ENCODE measurements at regions not wholly inside any gene's neighbourhood (a gene's known extent, or its start where the extent isn't known, plus 50 kb on each side); places are given as distances from the start of the nearest gene placed in this dataset.

DNA sequence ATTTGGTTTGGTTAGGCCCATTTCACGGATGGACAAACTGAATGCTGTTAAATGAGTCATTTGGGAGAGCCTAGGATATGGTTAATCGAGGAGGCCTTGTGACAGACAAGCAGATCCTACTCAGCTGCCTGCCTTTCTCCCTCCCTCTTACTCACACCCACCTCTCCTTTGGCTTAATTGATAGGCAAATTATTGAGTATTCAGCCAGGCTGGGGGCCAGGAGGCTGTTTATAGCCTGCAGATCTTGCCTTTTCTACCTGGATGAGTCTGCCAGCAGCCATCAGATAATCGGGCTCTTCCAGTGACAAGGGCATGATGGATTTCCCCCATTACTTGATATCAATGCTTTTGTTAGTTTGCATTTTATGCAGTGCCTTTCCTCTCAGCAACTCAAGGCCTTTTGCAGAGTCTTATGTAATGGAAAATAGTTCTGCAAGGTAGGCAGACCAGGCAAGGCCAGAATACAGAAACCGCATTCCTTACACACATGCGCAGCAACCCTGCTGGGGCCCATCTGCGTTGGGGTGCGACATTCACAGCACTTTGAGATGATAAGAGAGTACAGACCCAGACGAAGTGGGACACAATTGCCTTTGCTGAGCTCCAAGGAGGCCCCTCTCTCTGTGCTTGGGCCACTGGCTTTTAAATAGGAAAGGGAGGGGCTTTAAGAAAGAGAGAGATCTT, 96.2 kb upstream of the ATP6AP2 start:
- no peak overlapping the region for H2BK5ac ChIP-seq (ENCODE audit: low read length)
- H2BK15ac ChIP-seq (replicated peaks; ENCODE audit: low read depth) = no peak overlapping the region
- H3K27me3 ChIP-seq (ENCODE audit: insufficient read depth, low read length, poor library complexity) = no peaks in the 10 kb centered on the region
- H3K36me3 ChIP-seq (ENCODE audit: control insufficient read depth, insufficient read depth, low read length) = no peaks in the 10 kb centered on the region
- no peak overlapping the region for H4K8ac ChIP-seq (ENCODE audit: low read depth, low read length)
- H3K4me3 ChIP-seq (ENCODE audit: low read length) = no peak overlapping the region
- no peaks in the 10 kb centered on the region for H3K79me2 ChIP-seq (ENCODE audit: control insufficient read depth, insufficient read depth, low read length)
- H2BK120ac ChIP-seq (ENCODE audit: low read depth, low read length) = no peak overlapping the region
- no peaks in the 10 kb centered on the region for H3K79me1 ChIP-seq (ENCODE audit: low read length)
- H2AK5ac ChIP-seq (ENCODE audit: low read length) = no peak overlapping the region
- DNase-seq = peak; percentile 50
- H4K5ac ChIP-seq (ENCODE audit: low read length) = no peak overlapping the region
- H3K27ac ChIP-seq (ENCODE audit: low read depth, low read length) = no peak overlapping the region
- H3K23ac ChIP-seq (ENCODE audit: low read length) = no peak overlapping the region
- H3K56ac ChIP-seq (ENCODE audit: low read length) = no peak overlapping the region
- no CpG with 5 or more reads among the region's 8 CpGs for WGBS (ENCODE audit: extremely low coverage, insufficient coverage, low lambda C conversion rate)
- H3K4me1 ChIP-seq (ENCODE audit: control insufficient read depth, low read depth, low read length) = no peaks in the 10 kb centered on the region
- H3K4ac ChIP-seq (ENCODE audit: low read depth, low read length) = no peak overlapping the region
- no peak overlapping the region for H3K4me2 ChIP-seq (ENCODE audit: low read length)
- no peak overlapping the region for H3K9ac ChIP-seq (ENCODE audit: low read length)
- H3K18ac ChIP-seq (ENCODE audit: low read length) = no peak overlapping the region

DNA sequence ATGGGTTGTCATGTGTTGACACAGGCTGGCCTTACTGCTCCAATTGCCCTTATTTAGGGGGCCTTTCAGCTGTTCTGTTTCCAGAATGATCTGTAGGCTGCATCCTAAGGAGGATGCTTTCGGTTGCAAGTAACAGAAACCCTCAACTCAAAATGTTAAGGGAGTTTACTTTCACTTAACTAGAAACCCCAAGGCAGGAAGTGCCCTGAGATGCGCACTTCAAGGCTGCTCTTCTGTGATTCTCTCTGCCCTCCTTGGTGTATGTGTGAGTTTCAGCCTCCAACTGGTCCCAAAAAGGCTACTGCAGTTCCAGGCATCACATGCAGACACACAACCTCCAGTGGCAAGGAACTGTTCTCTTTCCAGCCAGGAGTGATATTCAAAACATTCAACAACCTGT, 97.3 kb upstream of the ATP6AP2 start:
- H3K79me1 ChIP-seq (ENCODE audit: low read length) = no peaks in the 10 kb centered on the region
- no peak overlapping the region for H3K27ac ChIP-seq (ENCODE audit: low read depth, low read length)
- no peak overlapping the region for H2BK5ac ChIP-seq (ENCODE audit: low read length)
- no peak overlapping the region for H3K56ac ChIP-seq (ENCODE audit: low read length)
- no peaks in the 10 kb centered on the region for H3K4me1 ChIP-seq (ENCODE audit: control insufficient read depth, low read depth, low read length)
- no peak overlapping the region for H2BK120ac ChIP-seq (ENCODE audit: low read depth, low read length)
- no peak overlapping the region for H3K23ac ChIP-seq (ENCODE audit: low read length)
- no peak overlapping the region for H3K9ac ChIP-seq (ENCODE audit: low read length)
- no peak overlapping the region for H3K4me2 ChIP-seq (ENCODE audit: low read length)
- no peak overlapping the region for H2AK5ac ChIP-seq (ENCODE audit: low read length)
- no CpG with 5 or more reads among the region's 2 CpGs for WGBS (ENCODE audit: extremely low coverage, insufficient coverage, low lambda C conversion rate)
- H4K8ac ChIP-seq (ENCODE audit: low read depth, low read length) = no peak overlapping the region
- no peaks in the 10 kb centered on the region for H3K27me3 ChIP-seq (ENCODE audit: insufficient read depth, low read length, poor library complexity)
- H3K4me3 ChIP-seq (ENCODE audit: low read length) = no peak overlapping the region
- H3K79me2 ChIP-seq (ENCODE audit: control insufficient read depth, insufficient read depth, low read length) = no peaks in the 10 kb centered on the region
- no peak overlapping the region for H4K5ac ChIP-seq (ENCODE audit: low read length)
- no peak overlapping the region for H3K4ac ChIP-seq (ENCODE audit: low read depth, low read length)
- no peak overlapping the region for H3K18ac ChIP-seq (ENCODE audit: low read length)
- H2BK15ac ChIP-seq (replicated peaks; ENCODE audit: low read depth) = no peak overlapping the region
- DNase-seq = no peak
- no peaks in the 10 kb centered on the region for H3K36me3 ChIP-seq (ENCODE audit: control insufficient read depth, insufficient read depth, low read length)

DNA sequence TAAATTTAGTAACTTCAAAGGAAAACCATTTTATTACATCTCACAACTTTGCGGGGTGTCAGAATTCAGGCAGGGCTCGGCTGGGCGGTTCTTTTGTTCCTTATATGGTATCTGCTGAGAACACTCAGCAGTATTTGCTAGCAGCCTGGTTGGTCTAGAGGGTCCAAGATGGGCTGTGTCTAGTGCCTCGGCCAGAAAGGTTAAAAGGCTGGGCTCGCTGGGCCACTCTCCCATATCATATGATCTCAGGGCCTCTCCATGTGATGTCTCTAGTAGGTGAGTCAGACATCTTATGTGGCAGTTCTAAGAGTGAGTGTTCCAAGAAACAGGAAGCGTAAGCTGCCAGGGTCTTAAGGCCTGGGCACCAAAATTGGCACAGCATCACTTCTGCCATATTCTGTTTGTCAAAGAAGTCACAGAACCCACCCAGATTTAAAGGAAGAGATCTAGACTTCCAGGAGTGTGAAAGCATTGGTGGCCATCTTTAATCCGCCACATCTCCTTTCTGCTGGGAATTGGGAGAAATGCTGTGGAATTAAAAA, 100.9 kb upstream of the ATP6AP2 start:
- Histone ChIP-seq H4K8ac (ENCODE audit: low read depth, low read length) (no peak overlapping the region), H3K4me3 (ENCODE audit: low read length) (no peak overlapping the region), H3K36me3 (ENCODE audit: control insufficient read depth, insufficient read depth, low read length) (no peaks in the 10 kb centered on the region), H3K4ac (ENCODE audit: low read depth, low read length) (no peak overlapping the region), H2BK120ac (ENCODE audit: low read depth, low read length) (no peak overlapping the region), H2BK15ac (replicated peaks; ENCODE audit: low read depth) (no peak overlapping the region), H3K23ac (ENCODE audit: low read length) (no peak overlapping the region), H3K79me2 (ENCODE audit: control insufficient read depth, insufficient read depth, low read length) (no peaks in the 10 kb centered on the region), H3K79me1 (ENCODE audit: low read length) (no peaks in the 10 kb centered on the region), H3K27ac (ENCODE audit: low read depth, low read length) (no peak overlapping the region), H3K18ac (ENCODE audit: low read length) (no peak overlapping the region), H2AK5ac (ENCODE audit: low read length) (no peak overlapping the region), H3K4me1 (ENCODE audit: control insufficient read depth, low read depth, low read length) (peaks cover 2% of the 10 kb centered on the region), H3K27me3 (ENCODE audit: insufficient read depth, low read length, poor library complexity) (no peaks in the 10 kb centered on the region), H2BK5ac (ENCODE audit: low read length) (no peak overlapping the region), H3K4me2 (ENCODE audit: low read length) (no peak overlapping the region), H3K9ac (ENCODE audit: low read length) (no peak overlapping the region), H3K56ac (ENCODE audit: low read length) (no peak overlapping the region), H4K5ac (ENCODE audit: low read length) (no peak overlapping the region)
- no CpG with 5 or more reads among the region's 7 CpGs for WGBS (ENCODE audit: extremely low coverage, insufficient coverage, low lambda C conversion rate)
- DNase-seq = no peak

DNA sequence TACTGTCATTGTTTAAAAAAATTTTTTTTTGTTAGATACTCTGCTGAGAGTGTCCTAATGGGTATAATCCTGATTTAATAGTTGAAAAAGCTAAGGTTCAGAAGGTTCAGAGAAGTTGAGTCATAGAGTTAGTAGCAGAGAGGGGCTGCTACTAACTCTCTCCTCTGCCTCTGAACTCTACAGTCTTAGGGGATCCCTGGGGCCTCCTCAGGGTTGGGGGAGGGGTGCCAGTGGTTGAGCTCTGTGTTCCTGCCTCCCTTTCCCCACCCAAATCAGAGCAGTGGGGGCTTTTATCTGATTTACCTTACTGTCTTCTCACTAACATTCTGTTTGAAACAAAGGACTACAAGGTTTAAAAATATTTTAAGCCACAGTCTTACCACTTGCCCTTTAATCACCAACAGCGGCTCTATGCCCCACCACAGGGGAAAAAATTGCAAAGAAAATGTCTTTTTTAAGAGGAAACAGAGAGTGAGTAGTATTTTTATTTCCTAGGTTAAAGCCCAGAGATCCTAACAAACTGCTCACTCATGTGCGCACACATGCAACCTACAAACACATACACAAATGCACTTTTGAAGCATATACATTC, 102.2 kb upstream of the ATP6AP2 start:
- H3K4me3 ChIP-seq (ENCODE audit: low read length) = no peak overlapping the region
- H3K18ac ChIP-seq (ENCODE audit: low read length) = no peak overlapping the region
- no peak overlapping the region for H2BK5ac ChIP-seq (ENCODE audit: low read length)
- H3K4me1 ChIP-seq (ENCODE audit: control insufficient read depth, low read depth, low read length) = peaks cover 2% of the 10 kb centered on the region
- H2BK120ac ChIP-seq (ENCODE audit: low read depth, low read length) = no peak overlapping the region
- no peak overlapping the region for H3K9ac ChIP-seq (ENCODE audit: low read length)
- no peaks in the 10 kb centered on the region for H3K27me3 ChIP-seq (ENCODE audit: insufficient read depth, low read length, poor library complexity)
- WGBS (ENCODE audit: extremely low coverage, insufficient coverage, low lambda C conversion rate) = no CpG with 5 or more reads among the region's 2 CpGs
- no peak overlapping the region for H2AK5ac ChIP-seq (ENCODE audit: low read length)
- H4K8ac ChIP-seq (ENCODE audit: low read depth, low read length) = no peak overlapping the region
- no peaks in the 10 kb centered on the region for H3K36me3 ChIP-seq (ENCODE audit: control insufficient read depth, insufficient read depth, low read length)
- H3K56ac ChIP-seq (ENCODE audit: low read length) = no peak overlapping the region
- H3K79me1 ChIP-seq (ENCODE audit: low read length) = no peaks in the 10 kb centered on the region
- H3K4me2 ChIP-seq (ENCODE audit: low read length) = no peak overlapping the region
- H3K23ac ChIP-seq (ENCODE audit: low read length) = no peak overlapping the region
- H3K79me2 ChIP-seq (ENCODE audit: control insufficient read depth, insufficient read depth, low read length) = no peaks in the 10 kb centered on the region
- DNase-seq = no peak
- no peak overlapping the region for H3K4ac ChIP-seq (ENCODE audit: low read depth, low read length)
- H4K5ac ChIP-seq (ENCODE audit: low read length) = no peak overlapping the region
- H2BK15ac ChIP-seq (replicated peaks; ENCODE audit: low read depth) = no peak overlapping the region
- H3K27ac ChIP-seq (ENCODE audit: low read depth, low read length) = no peak overlapping the region

DNA sequence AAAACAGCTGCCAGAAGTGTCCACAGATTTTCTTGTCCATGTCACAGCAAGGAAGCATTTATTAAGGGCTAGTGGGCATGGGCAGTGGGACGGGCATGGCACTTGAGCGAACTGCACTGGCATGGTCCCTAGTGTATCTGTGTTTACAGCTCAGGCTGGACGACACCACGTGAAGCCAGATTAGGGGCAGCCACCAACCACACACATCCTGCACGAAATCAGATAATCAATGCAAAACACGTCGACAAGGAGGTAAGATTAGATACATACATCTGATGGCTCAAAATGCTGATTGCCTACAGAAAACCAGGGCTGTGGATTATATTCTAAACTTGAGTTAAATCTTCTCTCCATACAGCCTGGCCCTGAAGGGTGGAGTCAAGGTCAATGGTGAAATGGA, 103.8 kb upstream of the ATP6AP2 start:
- Histone ChIP-seq H3K79me1 (ENCODE audit: low read length) (no peaks in the 10 kb centered on the region), H4K8ac (ENCODE audit: low read depth, low read length) (no peak overlapping the region), H3K4me1 (ENCODE audit: control insufficient read depth, low read depth, low read length) (peaks cover 2% of the 10 kb centered on the region), H2BK15ac (replicated peaks; ENCODE audit: low read depth) (no peak overlapping the region), H3K56ac (ENCODE audit: low read length) (peak overlapping the region; percentile 34), H3K4me2 (ENCODE audit: low read length) (no peak overlapping the region), H3K79me2 (ENCODE audit: control insufficient read depth, insufficient read depth, low read length) (no peaks in the 10 kb centered on the region), H3K36me3 (ENCODE audit: control insufficient read depth, insufficient read depth, low read length) (no peaks in the 10 kb centered on the region), H2BK5ac (ENCODE audit: low read length) (no peak overlapping the region), H2AK5ac (ENCODE audit: low read length) (no peak overlapping the region), H3K18ac (ENCODE audit: low read length) (no peak overlapping the region), H3K4me3 (ENCODE audit: low read length) (no peak overlapping the region), H3K4ac (ENCODE audit: low read depth, low read length) (no peak overlapping the region), H2BK120ac (ENCODE audit: low read depth, low read length) (no peak overlapping the region), H3K9ac (ENCODE audit: low read length) (no peak overlapping the region), H3K27ac (ENCODE audit: low read depth, low read length) (no peak overlapping the region), H3K23ac (ENCODE audit: low read length) (no peak overlapping the region), H4K5ac (ENCODE audit: low read length) (no peak overlapping the region), H3K27me3 (ENCODE audit: insufficient read depth, low read length, poor library complexity) (no peaks in the 10 kb centered on the region)
- peak; percentile 61 for DNase-seq
- WGBS (ENCODE audit: extremely low coverage, insufficient coverage, low lambda C conversion rate) = no CpG with 5 or more reads among the region's 7 CpGs
